Heart left ventricle (tissue), 16 donors: ENCODE measurements at regions not wholly inside any gene's neighbourhood (a gene's known extent, or its start where the extent isn't known, plus 50 kb on each side); places are given as distances from the start of the nearest gene placed in this dataset.

ENCODE experiments used
- ATAC-seq, 4 donors: fragments of 200-7000 bp; cut with Tn5 transposase; one replicate each; pipeline ENCODE4 v1.9.1; 2020 to 2022; ENCODE audit warnings: moderate library complexity in 4 of 4, mild to moderate bottlenecking in 3 of 4, moderate number of reproducible peaks in 1 of 4
- DNase-seq, 5 donors: peaks; one replicate each; pipeline ENCODE4 v3.0.0-alpha.2; 2020
- H3K27ac ChIP-seq, 12 donors: fragments of 200-600 bp; sonication (generic) in 4 of 12; one replicate each; pipeline versions ENCODE4 v1.5.0 to v1.8.0; 2016 to 2022; ENCODE audit warnings: mild to moderate bottlenecking in 2 of 12
- H3K27me3 ChIP-seq, 9 donors: fragments of 200-600 bp; sonication (generic) in 2 of 9; one replicate each; pipeline versions ENCODE4 v1.5.1 to v1.8.0; 2016 to 2022; ENCODE audit warnings: mild to moderate bottlenecking in 3 of 9
- H3K36me3 ChIP-seq, 9 donors: fragments of 200-600 bp; sonication (generic) in 2 of 9; one replicate each; pipeline versions ENCODE4 v1.5.0 to v1.8.0; 2018 to 2022; ENCODE audit warnings: mild to moderate bottlenecking in 2 of 9
- H3K4me1 ChIP-seq, 12 donors: fragments of 200-600 bp; sonication (generic) in 4 of 12; one replicate each; pipeline versions ENCODE4 v1.5.0 to v1.8.0; 2016 to 2022; ENCODE audit warnings: mild to moderate bottlenecking in 3 of 12
- H3K4me3 ChIP-seq, 12 donors: fragments of 200-600 bp; sonication (generic) in 4 of 12; one replicate each; pipeline versions ENCODE4 v1.5.0 to v1.8.0; 2017 to 2022; ENCODE audit warnings: mild to moderate bottlenecking in 9 of 12, moderate library complexity in 4 of 12
- H3K9me3 ChIP-seq, 12 donors: fragments of 200-600 bp; sonication (generic) in 4 of 12; one replicate each; pipeline versions ENCODE4 v1.5.0 to v1.8.0; 2016 to 2022; ENCODE audit warnings: mild to moderate bottlenecking in 1 of 12
- POLR2A ChIP-seq, 2 donors: fragments of 450-650 bp; IDR thresholded peaks; one replicate each; pipeline ENCODE4 v1.6.1; 2017; ENCODE audit warnings: antibody characterized with exemption in 2 of 2, mild to moderate bottlenecking in 2 of 2, moderate library complexity in 2 of 2
- WGBS, 4 donors: extraction: QIAGEN DNeasy Blood & Tissue Kit in 2 of 4; methylation state at CpG; one replicate each; pipeline versions ENCODE4 v1.1.5 to v1.1.7; 2013 to 2018; 5-methylcytosine and 5-hydroxymethylcytosine counted together
- intact Hi-C, 10 donors: fragments of 100-400 bp; cut with DNase I; formaldehyde crosslinking; loops; one replicate each; pipeline versions ENCODE4 v1.11.1 to v1.14.2; 2022
- TF ChIP-seq, protein P1 (sequence below), 12 donors: fragments of 200-600 bp; sonication (generic) in 4 of 12; IDR thresholded peaks; one replicate each; pipeline versions ENCODE4 v1.5.0 to v1.8.0; 2018 to 2022; ENCODE audit warnings: antibody characterized with exemption in 12 of 12, mild to moderate bottlenecking in 5 of 12
- donor health status: ischemic (EF 13 %, LVEDD 7.1; RV severe dilation, severe dysfunction).
- donor health status: healthy with polysubstance abuse.
- donor health status: DM: no; HTN: yes; CAD: no.
- donor health status: DM: no; HTN: no; CAD: no.
- donor health status: ischemic (EF 25% LVEDD 6.9; RV normal size, moderate dysfunction).
- donor health status: ischemic (EF 25% LVEDD 5.7; RV mildly dilated, moderate dysfunction).
- donor health status: healthy.
- donor health status: DM: yes; HTN: yes; CAD: no.
- donor health status: ischemic (EF 35%, LVEDD 5.7; RV mildly dilated, moderate dysfunction).
- donor health status: nonischemic (EF 11% LVEDD 7.7; RV severe dilation, severe dysfunction).
- donor health status: DM: yes; HTN: yes; CAD: no.
- donor health status: PGD.
- donor health status: ischemic (EF 29% LVEDD 5.4; RV normal size, mild dysfunction).
- donor health status: nonischemic (EF 23%, LVEDD 6.1; RV moderate dilation, normal function).

GRCh38 chrX:130997314-130997713 is 60.8 kb upstream of the ARHGAP36 start:
- Histone ChIP-seq H3K36me3 (no peaks in the 10 kb centered on the region), H3K4me1 (no peaks in the 10 kb centered on the region), H3K27ac (no peak overlapping the region), H3K9me3 (no peaks in the 10 kb centered on the region), H3K27me3 (peaks cover 0 to 27% (median 0%) of the 10 kb centered on the region in 9 donors), H3K4me3 (no peak overlapping the region)
- DNase-seq, result no peak
- intact Hi-C loops, result loop anchor here in 1 of 10 donors (10.0 kb wide), 1 partner anchor 637 kb away; no protein-coding TSS in a partner anchor
- ATAC-seq, result no peak
- TF ChIP-seq, protein P1, sequence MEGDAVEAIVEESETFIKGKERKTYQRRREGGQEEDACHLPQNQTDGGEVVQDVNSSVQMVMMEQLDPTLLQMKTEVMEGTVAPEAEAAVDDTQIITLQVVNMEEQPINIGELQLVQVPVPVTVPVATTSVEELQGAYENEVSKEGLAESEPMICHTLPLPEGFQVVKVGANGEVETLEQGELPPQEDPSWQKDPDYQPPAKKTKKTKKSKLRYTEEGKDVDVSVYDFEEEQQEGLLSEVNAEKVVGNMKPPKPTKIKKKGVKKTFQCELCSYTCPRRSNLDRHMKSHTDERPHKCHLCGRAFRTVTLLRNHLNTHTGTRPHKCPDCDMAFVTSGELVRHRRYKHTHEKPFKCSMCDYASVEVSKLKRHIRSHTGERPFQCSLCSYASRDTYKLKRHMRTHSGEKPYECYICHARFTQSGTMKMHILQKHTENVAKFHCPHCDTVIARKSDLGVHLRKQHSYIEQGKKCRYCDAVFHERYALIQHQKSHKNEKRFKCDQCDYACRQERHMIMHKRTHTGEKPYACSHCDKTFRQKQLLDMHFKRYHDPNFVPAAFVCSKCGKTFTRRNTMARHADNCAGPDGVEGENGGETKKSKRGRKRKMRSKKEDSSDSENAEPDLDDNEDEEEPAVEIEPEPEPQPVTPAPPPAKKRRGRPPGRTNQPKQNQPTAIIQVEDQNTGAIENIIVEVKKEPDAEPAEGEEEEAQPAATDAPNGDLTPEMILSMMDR (IDR thresholded peaks at IDR 0.05), result no peak
- TF ChIP-seq POLR2A (IDR thresholded peaks at IDR 0.05), result no peak
- WGBS, 4 donors, result 43 to 72% (median 63%) methylated on average over 2 of the region's 2 CpGs

- no peak overlapping the region for H3K27ac ChIP-seq
- H3K4me1 ChIP-seq, result no peaks in the 10 kb centered on the region
- no peaks in the 10 kb centered on the region for H3K9me3 ChIP-seq
- H3K4me3 ChIP-seq, result no peak overlapping the region
- intact Hi-C loops, result loop anchor here in 1 of 10 donors (10.0 kb wide), 1 partner anchor 635 kb away; no protein-coding TSS in a partner anchor
- no peak for TF ChIP-seq POLR2A (IDR thresholded peaks at IDR 0.05)
- TF ChIP-seq, protein P1 (IDR thresholded peaks at IDR 0.05), result no peak
- DNase-seq (no peak), ATAC-seq (no peak)
- H3K36me3 ChIP-seq, result no peaks in the 10 kb centered on the region
- 36 to 73% (median 59%) methylated on average over 1 of the region's 1 CpG for WGBS, 4 donors
- H3K27me3 ChIP-seq, result peaks cover 0 to 18% (median 0%) of the 10 kb centered on the region in 9 donors
These were observed 58.8 kb upstream of the ARHGAP36 start for GRCh38 chrX:130999360-130999759.
